GM19023 (cell line): ENCODE measurements at regions not wholly inside any gene's neighbourhood (a gene's known extent, or its start where the extent isn't known, plus 50 kb on each side); places are given as distances from the start of the nearest gene placed in this dataset.
"Not testable (repeated sequence)": the region's sequence is repeated elsewhere in the genome, so short reads cannot be mapped to it uniquely, and the experiment has no call there.

Source experiments
- ATAC-seq: cut with Tn5 transposase; IDR thresholded peaks from one replicate; pipeline ENCODE4 v1.9.1; 2021; ENCODE audit warnings: mild to moderate bottlenecking, moderate library complexity; ENCODE audit not compliant: unreplicated experiment

- ATAC-seq, result no peak
These were observed 57.1 kb upstream of the KCTD7 start for GRCh38 chr7:66571568-66571967.

GRCh38 chr7:66573782-66574495, 54.7 kb upstream of the KCTD7 start:
- ATAC-seq, result not testable (repeated sequence)

GRCh38 chr7:66574768-66575167, 53.9 kb upstream of the KCTD7 start:
- not testable (repeated sequence) for ATAC-seq

GRCh38 chr7:66575398-66575797, 53.3 kb upstream of the KCTD7 start:
- no peak for ATAC-seq

GRCh38 chr7:66576646-66577045, 52.0 kb upstream of the KCTD7 start:
- ATAC-seq, result no peak
